Fibroblast of the aortic adventitia (primary cell): ENCODE measurements at regions not wholly inside any gene's neighbourhood (a gene's known extent, or its start where the extent isn't known, plus 50 kb on each side); places are given as distances from the start of the nearest gene placed in this dataset.

Source experiments
- DNase-seq: peaks from one replicate; pipeline ENCODE4 v3.0.0-alpha.2; 2010; ENCODE audit warnings: low read depth
- H3K4me3 ChIP-seq: 2 replicates; pipeline ENCODE4 v1.5.1; 2011; ENCODE audit warnings: low read depth, mild to moderate bottlenecking, control low read depth, low read length, moderate library complexity
- CTCF ChIP-seq: IDR thresholded peaks from 2 replicates; pipeline ENCODE4 v1.5.1; 2011; ENCODE audit warnings: mild to moderate bottlenecking, low read length, control low read depth, inconsistent platforms; ENCODE audit not compliant: insufficient read depth

- TF ChIP-seq CTCF = no peak
- no peak for DNase-seq
- no peak overlapping the region for H3K4me3 ChIP-seq
These were observed 304.1 kb downstream of the BUD13 start for GRCh38 chr11:116468699-116469098.

GRCh38 chr11:116467823-116468222 lies 305.0 kb downstream of the BUD13 start:
- peak; percentile 59 for DNase-seq
- no peak for TF ChIP-seq CTCF

GRCh38 chr11:116466801-116467200 lies 306.0 kb downstream of the BUD13 start:
- no peak for TF ChIP-seq CTCF
- no peak overlapping the region for H3K4me3 ChIP-seq
- no peak for DNase-seq

More at GRCh38 chr11:116467823-116468222, 305.0 kb downstream of the BUD13 start:
- no peak overlapping the region for H3K4me3 ChIP-seq

GRCh38 chr11:116466191-116466590 lies 306.6 kb downstream of the BUD13 start:
- no peak for TF ChIP-seq CTCF
- H3K4me3 ChIP-seq = no peak overlapping the region
- no peak for DNase-seq

GRCh38 chr11:116465056-116465455 lies 307.7 kb downstream of the BUD13 start:
- TF ChIP-seq CTCF = no peak
- H3K4me3 ChIP-seq = no peak overlapping the region
- DNase-seq = no peak

- no peak overlapping the region for H3K4me3 ChIP-seq
- no peak for TF ChIP-seq CTCF
- DNase-seq = no peak
These were observed 311.0 kb downstream of the BUD13 start for GRCh38 chr11:116461789-116462188.

- TF ChIP-seq CTCF = no peak
- H3K4me3 ChIP-seq = no peak overlapping the region
- DNase-seq = no peak
These were observed 312.4 kb downstream of the BUD13 start for GRCh38 chr11:116460156-116460920.
